22Rv1 (cell line): ENCODE measurements at regions not wholly inside any gene's neighbourhood (a gene's known extent, or its start where the extent isn't known, plus 50 kb on each side); places are given as distances from the start of the nearest gene placed in this dataset.

Experiments
- CTCF ChIP-seq: fragments of 450-650 bp; IDR thresholded peaks from 2 replicates; pipeline ENCODE4 v1.5.1; 2017; ENCODE audit warnings: mild to moderate bottlenecking
- ZFX ChIP-seq: fragments of 450-650 bp; IDR thresholded peaks from 2 replicates; pipeline ENCODE4 v1.6.1; 2017; ENCODE audit warnings: antibody characterized with exemption, borderline replicate concordance

- TF ChIP-seq CTCF (no peak), ZFX (no peak)
Measured at GRCh38 chr20:48165401-48165685, 380.1 kb upstream of the SULF2 start.
